DMS114 treated with DMSO at 0.1 percent for 48 hours (cell line): ENCODE measurements at regions not wholly inside any gene's neighbourhood (a gene's known extent, or its start where the extent isn't known, plus 50 kb on each side); places are given as distances from the start of the nearest gene placed in this dataset.

Experiments used
- DNase-seq: peaks from one replicate; lab custom pipeline; 2025; ENCODE audit not compliant: unreplicated experiment; lab: John Stamatoyannopoulos, UW

DNA sequence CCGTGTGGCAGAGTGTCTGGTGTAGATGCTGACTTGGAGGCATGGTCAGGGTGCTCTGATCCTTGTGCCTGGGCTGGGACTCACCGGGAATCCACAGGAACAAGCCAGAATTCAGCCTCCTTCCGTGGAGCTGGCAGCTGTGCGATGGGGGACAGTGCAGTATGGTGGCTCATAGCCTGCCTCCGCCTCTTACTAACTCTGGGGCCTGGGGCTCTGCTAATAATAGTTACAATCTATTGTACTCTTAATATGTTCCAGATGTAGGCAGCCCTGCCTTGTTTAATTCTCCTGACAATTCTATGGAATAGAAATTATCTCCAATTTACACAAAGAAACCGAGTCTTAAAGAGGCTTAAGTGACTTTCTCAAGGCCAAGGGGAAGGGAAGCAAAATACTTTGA lies 77.6 kb downstream of the PCDH1 start:
- DNase-seq: no peak

DNA sequence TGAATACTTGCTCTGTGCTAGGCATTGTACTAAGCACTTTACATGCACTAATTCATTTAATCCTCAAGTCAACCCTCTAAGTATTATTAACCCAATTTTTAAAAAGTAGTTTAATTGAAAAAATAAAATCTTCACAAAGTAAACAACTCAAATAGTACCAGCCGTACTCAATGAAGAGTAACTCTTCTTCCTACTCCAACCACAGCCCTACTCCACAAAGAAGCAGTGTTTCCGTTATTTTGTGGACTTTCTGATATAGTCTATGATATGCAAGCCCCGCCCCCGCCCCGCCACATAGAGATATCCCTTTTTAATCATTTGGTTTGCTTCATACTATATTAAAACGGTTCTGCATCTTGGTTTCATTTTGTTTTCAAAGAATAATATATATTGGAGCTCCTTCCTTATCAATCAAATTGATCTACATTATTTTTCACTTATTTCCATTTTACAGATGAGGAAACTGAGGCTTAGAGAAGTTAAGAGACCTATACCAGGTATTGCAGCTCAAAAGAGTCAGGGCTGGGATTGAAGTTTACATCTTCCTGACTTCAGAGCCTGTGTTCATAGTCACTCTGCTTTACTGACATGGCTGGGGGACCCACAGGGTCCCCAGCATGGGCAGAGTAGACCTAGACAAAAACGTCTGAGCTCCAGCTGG lies 78.6 kb downstream of the PCDH1 start:
- no peak for DNase-seq

DNA sequence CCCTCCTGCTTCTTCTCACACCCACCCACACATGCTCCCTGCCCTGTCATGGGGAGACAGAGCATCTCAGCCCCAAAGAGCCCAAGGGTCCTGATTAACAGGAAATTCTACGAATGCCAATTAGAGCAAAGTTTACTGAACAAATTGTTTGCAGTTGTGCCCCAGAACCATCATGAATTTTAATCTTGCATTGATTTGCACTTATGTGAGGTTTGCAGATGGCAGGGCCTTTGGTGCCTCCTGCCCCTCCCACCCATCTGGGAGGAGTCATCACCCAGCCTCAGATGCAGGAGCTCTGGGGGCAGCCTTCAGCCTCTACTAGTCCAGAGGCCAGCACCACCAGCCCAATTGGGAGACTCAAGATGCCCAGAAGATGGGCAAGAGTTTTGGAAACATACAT lies 80.8 kb downstream of the PCDH1 start:
- DNase-seq: no peak

DNA sequence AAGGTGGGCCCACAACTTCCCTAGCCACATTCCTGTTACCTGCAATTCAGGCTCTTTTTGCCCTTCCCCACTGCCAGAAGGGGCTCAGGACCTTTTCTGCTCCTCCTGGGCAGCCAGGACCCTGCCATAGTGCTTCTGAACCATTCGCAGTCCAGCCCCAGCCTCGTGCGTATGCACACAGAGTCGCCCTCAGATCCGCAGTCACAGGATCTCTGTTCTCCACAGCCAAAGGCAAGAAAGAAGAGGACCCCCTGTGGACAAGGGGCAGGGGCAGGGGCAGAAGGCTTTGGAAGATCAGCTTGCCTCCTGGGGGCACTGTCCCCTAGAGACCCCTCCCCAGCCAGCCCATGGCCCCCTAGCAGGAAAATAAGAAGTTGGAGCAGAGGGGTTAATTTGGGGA lies 82.8 kb downstream of the PCDH1 start:
- no peak for DNase-seq

DNA sequence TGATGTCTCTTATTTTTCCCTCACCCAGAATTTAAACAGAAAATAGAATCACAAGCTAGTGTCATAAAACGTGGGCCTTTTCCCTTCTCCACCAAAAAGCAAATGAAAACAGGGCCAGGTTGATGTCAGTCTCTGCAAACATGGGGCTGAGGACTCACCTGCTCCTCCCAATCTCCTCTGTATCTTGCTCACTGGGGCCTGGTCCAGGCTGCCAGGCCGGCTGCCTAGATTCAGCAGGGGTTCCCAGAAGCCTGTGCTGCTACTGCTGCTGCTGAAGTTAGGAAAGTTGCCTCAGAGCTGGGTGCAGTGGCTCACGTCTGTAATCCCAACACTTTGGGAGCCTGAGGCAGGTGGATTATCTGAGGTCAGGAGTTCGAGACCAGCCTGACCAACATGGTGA lies 84.3 kb downstream of the PCDH1 start:
- DNase-seq: no peak

DNA sequence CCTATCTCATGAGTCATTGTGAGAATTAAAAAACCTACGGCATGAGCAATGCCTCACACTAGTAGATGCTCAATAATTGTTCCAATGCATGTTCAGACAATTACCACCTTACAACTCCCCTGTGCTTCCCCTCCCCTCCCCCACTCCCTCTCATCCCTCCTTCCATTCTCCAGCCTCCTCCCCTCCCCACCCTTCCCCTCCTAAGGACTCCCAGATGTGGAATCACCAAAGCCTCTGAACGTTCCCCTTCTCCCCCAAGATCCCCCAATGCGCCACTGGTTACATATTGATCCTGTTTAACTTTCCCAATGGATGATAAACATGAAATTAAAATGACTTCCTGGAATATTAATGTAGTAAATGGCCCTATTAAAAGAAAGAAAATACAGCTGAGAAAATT lies 84.8 kb downstream of the PCDH1 start:
- no peak for DNase-seq

DNA sequence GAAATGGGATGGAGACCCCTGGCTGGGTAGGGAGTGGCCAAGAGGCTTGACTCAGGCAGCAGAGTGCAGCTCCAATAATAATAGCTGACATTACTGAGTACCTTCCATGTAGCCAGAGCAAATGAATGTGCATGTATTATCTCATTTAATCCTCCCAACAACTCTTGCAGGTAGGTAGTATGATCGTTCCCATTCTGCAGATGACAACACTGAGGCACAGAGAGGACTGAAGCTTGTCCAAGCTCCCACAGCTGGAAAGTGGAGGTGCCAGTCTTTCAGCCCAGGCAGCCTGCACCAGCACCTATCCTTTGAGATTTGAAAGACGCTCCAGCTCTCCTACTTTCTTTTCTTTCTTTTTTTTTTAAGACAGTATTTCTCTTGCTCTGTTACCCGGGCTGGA lies 87.6 kb downstream of the PCDH1 start:
- DNase-seq: no peak

DNA sequence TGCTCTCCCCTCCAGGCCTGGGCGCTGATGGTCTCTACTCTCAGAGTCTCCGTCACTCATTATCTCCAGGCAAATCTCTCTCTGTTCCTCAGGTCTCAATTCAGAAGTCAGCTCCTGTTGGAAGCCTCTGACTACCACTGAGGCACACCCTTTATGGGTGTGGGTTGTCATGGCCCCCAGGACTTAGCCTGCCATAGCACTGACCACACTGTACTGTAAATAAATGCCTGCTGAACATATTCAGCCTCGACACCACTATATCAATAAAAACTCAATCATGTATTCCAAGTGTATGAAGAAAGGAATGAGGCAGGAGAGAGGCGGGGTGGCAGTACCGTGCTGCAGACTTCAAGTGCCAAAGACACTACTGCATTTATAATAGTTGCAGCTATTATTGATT lies 88.9 kb downstream of the PCDH1 start:
- DNase-seq: no peak

DNA sequence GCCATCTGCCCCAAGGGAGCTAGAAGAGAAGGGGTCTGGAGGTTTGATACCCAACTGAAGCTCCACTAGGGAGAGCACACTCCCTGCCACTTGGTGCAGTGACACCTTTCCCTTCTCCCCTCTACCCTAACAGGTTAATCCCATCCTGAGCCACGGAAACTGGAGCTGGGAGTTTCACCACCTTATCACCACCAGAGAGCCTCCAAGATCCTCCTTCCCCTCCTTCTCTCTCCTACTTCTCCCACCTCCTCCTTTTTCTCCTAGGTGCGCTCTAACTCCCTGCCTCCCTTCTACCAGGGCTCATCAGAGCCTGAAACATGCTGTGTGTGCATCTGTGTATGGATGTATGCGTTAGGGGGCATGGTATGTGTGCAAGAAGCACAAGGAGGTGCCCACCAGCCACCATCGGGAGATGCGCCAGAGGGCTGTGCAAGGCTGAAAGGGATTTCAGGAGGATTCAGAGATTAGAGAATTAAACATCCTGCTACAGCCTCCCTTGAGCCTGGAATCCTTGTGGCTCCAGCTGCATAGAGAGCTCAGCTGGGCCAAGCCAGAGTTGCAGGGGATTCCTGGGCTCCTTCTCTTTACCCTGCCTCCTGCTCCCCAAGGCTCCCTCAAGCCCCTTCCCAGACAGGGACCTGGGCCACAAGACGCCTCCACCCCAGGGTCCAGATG lies 89.8 kb downstream of the PCDH1 start:
- DNase-seq: no peak

DNA sequence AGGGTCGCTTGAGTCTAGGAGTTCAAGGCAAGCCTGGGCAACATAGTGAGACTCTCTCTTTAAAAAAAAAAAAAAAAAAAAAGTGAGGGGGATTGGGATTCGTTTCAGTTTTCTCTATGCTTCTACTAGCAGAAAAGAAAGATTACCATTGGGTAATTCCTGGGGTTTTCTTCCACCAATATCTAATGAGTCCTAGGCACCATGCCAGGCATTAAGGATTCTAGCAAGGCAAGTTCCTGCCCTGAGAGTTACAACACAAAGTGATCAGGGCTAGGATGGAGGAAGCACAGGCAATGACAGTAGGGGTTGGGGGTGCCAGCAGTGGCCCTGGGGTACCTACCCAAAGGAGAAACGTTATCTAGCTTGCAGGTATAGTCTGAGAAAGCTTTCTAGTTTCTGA lies 90.8 kb downstream of the PCDH1 start:
- DNase-seq: no peak

DNA sequence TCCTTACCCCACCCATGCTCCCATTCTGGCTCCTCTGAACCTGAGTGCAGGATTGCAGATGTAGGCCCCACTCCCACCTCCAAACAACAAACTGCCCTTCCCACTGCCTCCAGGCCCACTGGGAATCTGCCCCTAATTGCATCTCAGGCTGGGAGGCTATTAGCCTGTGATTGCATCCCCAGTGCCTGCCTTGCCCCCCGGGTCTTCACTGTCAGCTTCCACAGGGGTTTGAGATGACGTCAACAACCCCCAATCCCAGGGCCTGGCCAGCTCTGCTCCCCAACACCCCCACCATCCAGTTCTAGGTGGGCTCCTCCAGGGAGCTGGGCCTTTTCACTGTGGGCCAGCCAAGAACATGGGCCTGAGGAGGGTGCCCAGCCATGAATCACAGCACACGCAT lies 91.5 kb downstream of the PCDH1 start:
- no peak for DNase-seq

DNA sequence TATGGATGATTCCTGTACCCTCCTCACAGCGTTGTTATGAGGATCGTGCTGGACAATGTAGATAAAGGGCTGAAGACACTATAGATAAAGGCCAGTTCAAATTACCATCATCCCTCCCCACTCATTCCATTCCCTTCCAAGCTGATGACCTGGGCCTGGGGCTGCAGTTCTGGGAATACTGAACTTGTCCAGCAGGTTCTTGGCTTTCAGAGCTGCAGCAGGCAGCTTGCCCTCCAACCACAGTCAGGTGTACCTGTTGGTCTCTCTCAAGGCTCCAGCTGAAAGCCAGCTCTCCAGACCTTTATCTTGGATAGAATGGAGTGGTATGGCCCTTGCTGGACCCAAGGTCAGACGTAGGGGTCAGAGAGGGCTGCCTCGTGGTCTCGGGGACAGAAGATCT lies 92.5 kb downstream of the PCDH1 start:
- no peak for DNase-seq

DNA sequence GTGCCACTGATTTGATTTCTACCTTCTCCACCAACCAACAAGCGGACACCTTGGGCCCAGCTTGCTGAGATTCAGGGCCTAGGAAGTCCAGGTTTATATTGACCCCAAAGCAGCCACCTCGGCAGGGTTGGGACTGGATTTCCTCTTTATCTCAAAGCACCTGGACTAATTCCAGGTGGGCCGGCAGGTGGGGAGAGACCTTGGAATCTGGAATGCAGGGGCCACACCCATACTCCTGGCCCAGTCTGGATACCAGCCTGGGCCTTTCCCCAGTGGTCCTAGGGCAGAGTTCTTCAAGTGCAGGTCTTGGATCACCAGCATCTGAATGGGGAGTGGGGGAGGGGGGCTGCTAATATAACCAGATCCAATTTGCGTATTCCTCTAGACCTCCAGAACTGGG lies 93.1 kb downstream of the PCDH1 start:
- no peak for DNase-seq

DNA sequence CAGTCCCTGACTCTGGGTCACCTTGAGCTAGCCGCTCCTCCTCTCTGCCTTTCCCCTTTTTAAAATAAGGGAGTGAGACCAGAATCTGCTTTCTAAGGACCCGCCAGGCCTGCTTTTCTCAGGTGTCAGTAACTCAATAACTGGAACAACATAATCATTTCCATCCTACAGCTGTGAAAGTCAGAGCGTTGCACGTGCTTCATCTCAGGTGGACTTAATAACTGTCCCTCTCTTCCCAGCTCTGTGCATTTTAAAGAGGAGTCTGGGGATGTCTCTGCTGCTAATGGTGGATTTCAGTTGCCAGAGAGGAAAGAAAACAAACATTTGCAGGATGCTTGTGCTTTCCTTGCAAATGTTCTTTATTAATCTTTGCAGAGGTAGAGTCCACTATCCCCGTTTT lies 93.7 kb downstream of the PCDH1 start:
- DNase-seq: no peak

DNA sequence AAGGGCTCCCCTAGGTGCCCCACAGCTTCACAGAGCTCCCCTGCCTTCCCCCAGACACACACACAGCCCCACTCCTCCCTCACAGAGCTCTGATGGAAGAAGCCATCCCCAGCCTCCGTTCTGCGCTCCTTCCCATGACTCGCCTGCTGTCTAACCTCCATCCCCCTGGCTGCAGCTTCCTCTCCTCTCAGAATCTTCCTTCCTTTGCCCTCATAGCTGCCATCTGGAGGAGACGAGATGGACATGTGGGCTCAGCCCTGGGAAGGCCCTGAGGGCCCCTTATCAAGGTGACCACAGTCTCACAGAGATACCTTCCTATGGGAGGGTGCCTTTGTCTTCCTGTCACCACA lies 94.3 kb downstream of the PCDH1 start:
- no peak for DNase-seq

DNA sequence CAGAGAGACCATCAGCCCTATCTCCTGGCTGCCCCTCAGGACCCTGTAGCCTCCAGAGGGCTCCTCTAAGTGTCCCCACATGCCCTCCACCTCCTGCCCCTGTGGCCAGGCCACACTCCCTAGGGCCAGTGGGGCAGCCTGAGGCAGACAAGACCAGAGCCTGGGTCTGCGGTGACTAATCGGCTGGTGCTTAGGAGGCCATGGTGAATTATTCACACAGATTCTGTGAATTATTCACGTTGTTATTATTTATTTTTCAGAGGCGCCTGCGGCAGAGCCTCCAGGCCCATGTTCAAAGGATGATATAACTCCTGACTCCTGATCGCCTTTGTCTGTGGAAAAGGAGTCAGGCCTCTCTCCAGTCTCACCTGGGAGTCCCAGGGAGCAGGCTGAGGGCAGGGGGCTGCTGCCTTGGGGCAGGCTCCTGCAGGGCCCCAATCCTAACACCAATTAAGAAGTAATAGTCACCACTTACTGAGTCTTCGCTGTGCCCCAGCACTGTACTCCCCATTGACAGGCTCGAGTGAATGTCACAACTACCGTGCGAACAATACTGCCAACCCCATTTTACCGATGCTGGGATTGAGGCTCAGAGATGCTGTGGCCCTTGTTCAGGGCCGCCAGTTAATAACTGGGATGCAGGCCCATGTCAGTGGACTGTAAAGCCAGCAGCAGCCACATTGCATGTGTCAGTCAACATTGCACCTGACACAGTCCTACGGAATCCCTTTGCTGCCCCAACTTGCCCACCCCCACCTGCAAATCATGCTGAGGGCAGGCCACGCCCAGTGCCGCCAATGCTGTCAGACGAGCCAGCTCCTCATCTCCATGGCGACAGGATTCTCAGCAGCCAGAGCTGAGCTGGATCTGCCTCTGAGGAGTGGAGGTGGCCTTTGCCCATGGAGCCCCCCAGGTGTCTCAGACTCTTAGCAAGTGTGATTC lies 94.9 kb downstream of the PCDH1 start:
- no peak for DNase-seq

DNA sequence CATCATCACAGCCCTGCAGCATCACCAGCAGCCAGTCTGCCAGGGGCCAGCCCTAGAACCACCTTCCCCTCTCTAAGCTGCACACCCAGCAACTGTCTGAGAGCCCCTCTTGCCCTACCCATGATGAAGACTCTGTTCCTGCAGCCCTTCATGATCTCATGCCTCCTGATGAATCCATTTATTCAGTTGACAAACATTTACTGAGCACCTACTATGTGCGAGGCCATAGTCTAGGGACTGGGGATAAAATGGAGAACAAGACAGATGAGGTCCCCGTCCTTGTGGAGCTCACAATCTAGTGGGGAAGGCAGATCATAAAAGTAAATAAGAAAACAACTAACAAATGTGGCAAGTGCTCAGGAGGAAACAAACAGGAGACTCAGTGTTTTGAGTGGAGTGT lies 96.3 kb downstream of the PCDH1 start:
- DNase-seq: no peak

DNA sequence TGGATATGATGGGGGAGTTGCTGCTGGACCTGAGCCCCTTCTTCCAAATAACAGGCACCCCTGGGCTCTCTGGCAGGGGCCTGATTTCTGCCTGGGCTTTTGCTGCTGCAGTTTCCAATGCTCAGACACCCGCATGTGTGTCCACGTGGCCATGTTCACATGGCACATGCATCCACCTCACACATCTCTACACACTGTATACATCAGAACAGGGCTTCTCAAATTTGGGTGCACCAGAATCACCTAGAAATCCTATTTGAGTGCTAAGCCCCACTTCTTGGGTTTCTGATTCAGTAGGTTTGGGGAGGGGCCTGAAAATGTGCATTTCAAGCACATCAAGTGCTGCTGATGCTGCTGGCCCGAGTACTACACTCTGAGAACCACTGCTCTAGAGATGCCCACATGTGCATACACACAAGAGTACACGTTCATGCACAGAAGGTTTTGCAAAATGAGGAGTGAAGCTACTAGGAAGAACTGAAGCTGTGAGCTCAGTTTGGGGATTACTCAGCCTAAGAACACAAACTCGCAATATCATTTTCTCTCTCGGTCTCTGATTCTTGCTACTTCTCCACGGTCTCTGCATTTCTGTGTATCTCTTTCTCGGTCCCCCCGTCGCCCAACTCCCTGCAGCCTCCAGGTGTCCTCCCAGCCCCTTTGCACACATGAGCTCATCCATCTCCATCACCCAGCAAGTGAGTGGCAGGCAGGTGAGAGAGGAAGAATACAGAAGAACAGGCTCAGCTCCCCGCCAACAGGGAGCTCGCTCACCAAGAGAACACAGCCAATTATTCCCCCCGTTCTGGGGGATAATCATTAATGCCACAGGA lies 97.0 kb downstream of the PCDH1 start:
- no peak for DNase-seq

DNA sequence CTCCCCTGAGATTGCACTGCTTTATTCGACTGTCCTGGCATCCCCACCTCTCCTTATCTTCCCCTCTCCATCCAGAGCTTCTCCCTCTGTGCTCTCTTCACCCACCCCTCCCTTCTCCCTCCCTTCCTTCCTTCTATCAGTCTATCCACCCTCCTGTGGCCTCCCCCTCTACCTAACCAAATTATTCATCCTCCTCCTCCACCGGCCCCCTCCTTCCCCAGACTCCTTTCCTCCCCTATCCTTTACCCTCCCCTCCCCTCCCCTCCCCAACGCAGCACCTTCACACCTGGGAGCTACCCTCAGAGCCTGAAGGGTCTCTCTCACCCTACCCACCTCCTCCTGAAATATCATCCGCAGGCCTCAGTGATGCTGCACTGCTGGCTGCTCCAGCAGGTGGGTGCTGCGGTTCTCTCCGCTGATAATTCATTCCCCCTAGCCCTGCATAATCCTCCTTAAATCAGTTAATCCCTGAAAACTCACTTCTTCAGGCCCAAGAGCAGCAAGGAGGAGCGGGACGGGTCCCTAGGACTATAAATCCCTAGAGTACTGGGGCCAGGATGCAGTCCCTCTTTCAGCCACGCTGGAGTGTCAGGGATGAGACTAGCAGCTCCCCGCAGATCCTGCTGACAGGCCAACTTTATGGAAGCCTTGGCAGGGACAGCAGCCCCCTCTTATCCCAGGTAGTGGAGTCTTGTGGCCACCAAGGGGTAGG lies 97.8 kb downstream of the PCDH1 start:
- DNase-seq: no peak

DNA sequence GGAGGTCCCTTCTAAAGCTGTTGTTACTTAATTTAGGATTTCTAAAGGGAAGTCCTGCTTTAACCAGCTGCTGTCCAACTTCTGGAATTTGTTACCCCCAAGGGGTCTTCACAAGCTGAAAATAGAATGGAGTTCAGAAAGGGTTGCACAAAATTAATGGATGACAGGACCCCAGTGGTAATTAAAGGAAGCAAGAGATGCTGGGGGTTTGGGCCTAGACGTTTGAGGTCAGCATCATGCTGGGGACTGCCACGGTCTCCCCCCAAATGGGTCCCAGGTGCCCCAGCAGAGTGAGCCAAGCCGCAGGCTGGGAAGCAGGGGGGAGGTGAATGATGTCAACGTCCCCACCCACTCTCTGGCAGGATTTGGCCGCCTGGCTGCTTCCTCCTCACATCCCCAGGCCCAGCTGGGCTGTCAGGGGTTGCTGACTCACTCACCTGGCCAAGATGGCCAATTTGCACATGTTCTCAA lies 97.5 kb upstream of the ARAP3 start:
- DNase-seq: no peak

DNA sequence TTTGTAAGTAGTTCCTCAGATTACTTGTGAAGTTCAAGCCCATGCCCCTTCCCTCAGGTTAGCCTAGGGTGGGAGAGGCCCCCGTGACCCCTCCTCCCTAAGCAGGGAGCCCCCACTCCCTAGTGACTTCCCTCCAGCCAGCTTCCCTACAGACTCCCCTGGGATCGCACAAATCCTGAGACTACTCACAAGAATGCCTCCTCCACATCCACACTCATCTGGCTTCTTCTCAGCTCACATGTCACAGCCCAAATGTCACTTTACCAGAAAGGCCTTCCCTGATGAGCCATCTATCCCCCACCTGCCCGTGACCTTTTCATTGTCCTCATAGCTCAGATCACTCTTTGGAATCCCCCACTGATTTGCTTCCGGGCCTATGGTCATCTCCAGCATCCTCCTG lies 96.7 kb upstream of the ARAP3 start:
- no peak for DNase-seq
